K562 (cell line): ENCODE measurements at regions not wholly inside any gene's neighbourhood (a gene's known extent, or its start where the extent isn't known, plus 50 kb on each side); places are given as distances from the start of the nearest gene placed in this dataset.

Experiments used
- ATAC-seq: fragments of 200-7000 bp; cut with Tn5 transposase; 3 replicates; pipeline ENCODE4 v1.9.1; 2020; ENCODE audit warnings: moderate library complexity
- BruUV-seq: library from RNA; stranded (reverse); fragments of 400-500 nt; replicated peaks from 2 replicates; lab custom pipeline; 2021; lab: Mats Ljungman, UMichigan
- CTCF ChIA-PET: fragments of 300-600 bp; formaldehyde crosslinking; extraction: SDS; loops from one replicate; lab custom pipeline; 2021; ENCODE audit warnings: low intra/inter-chr PET ratio; lab: Yijun Ruan, JAX
- POLR2A ChIA-PET: fragments of 300-600, 350-650 bp; sonication (Branson Sonifier 250); formaldehyde crosslinking; extraction: SDS; loops from one replicate; lab custom pipeline; 2021; ENCODE audit warnings: antibody characterized with exemption, inconsistent platforms; lab: Yijun Ruan, JAX
- DNase-seq, 4 experiments: peaks; one replicate each; pipeline versions ENCODE4 v3.0.0 to v3.0.0-alpha.2; 2011 to 2018; ENCODE audit warnings: low spot score in 3 of 4, mixed read lengths in 3 of 4; ENCODE audit errors: extremely low read depth in 1 of 4
- FAIRE-seq: peaks from 2 replicates; lab custom pipeline; 2011; peaks lifted over from hg19 to GRCh38; lab: Jason Lieb, UNC
- H2AFZ ChIP-seq: 2 replicates; pipeline ENCODE4 v1.6.0; 2011; ENCODE audit warnings: low read depth, low read length, control low read depth, inconsistent platforms
- H3K27ac ChIP-seq: fragments of 200-600 bp; 3 replicates; pipeline ENCODE4 v1.8.0; 2011; ENCODE audit warnings: low read depth, mild to moderate bottlenecking, control low read depth, inconsistent platforms, low read length, moderate library complexity, mixed read lengths; ENCODE audit errors: extremely low read depth
- H3K27me3 ChIP-seq, 2 experiments: fragments of 300-600 bp in 1 of 2; 2 replicates in 1 of 2; 3 replicates in 1 of 2; pipeline versions ENCODE4 v1.6.0 to v1.8.0; 2011; ENCODE audit warnings: inconsistent platforms in 2 of 2, low read length in 2 of 2, mild to moderate bottlenecking in 1 of 2, mixed read lengths in 1 of 2, moderate library complexity in 1 of 2; ENCODE audit not compliant: control insufficient read depth in 2 of 2, insufficient read depth in 2 of 2
- H3K36me3 ChIP-seq: fragments of 300-600 bp; 3 replicates; pipeline ENCODE4 v1.8.0; 2011; ENCODE audit warnings: mild to moderate bottlenecking, low read length, inconsistent platforms; ENCODE audit not compliant: control insufficient read depth, insufficient read depth
- H3K4me1 ChIP-seq, 2 experiments: fragments of 200-600 bp in 1 of 2; replicated peaks in 1 of 2; 2 replicates in 1 of 2; 3 replicates in 1 of 2; pipeline versions ENCODE4 v1.5.1 to v1.8.0; 2011; ENCODE audit warnings: inconsistent platforms in 2 of 2, low read length in 2 of 2, mild to moderate bottlenecking in 1 of 2, mixed read lengths in 1 of 2, moderate library complexity in 1 of 2; ENCODE audit not compliant: control insufficient read depth in 2 of 2, insufficient read depth in 2 of 2
- H3K4me2 ChIP-seq: 2 replicates; pipeline ENCODE4 v1.6.1; 2011; ENCODE audit warnings: low read length, control low read depth, inconsistent platforms, mixed read lengths; ENCODE audit not compliant: insufficient read depth
- H3K4me3 ChIP-seq: fragments of 200-600 bp; sonication (generic), shearing (Covaris generic); 2 replicates; pipeline ENCODE4 v1.5.1; 2016; ENCODE audit warnings: control low read depth, inconsistent platforms
- H3K79me2 ChIP-seq: fragments of 200-600 bp; 3 replicates; pipeline ENCODE4 v1.8.0; 2011; ENCODE audit warnings: low read length, inconsistent platforms; ENCODE audit not compliant: control insufficient read depth, insufficient read depth
- H3K9ac ChIP-seq, 2 experiments: 2 replicates each; pipeline versions ENCODE4 v1.6.0 to v1.6.1; 2011; ENCODE audit warnings: low read depth in 2 of 2, low read length in 2 of 2, control low read depth in 1 of 2, inconsistent platforms in 1 of 2, mild to moderate bottlenecking in 1 of 2, mixed read lengths in 1 of 2; ENCODE audit not compliant: insufficient read depth in 1 of 2
- H3K9me1 ChIP-seq: one replicate; pipeline ENCODE4 v1.6.0; 2011; ENCODE audit warnings: inconsistent platforms, mild to moderate bottlenecking, low read length, moderate library complexity; ENCODE audit not compliant: control insufficient read depth, insufficient read depth
- H3K9me3 ChIP-seq: replicated peaks from 2 replicates; pipeline ENCODE4 v1.5.1; 2011; ENCODE audit warnings: low read depth, low read length, inconsistent platforms; ENCODE audit not compliant: control insufficient read depth, insufficient read depth
- H4K20me1 ChIP-seq: replicated peaks from 2 replicates; pipeline ENCODE4 v1.6.1; 2011; ENCODE audit warnings: low read length, inconsistent platforms, mixed read lengths; ENCODE audit not compliant: control insufficient read depth, insufficient read depth
- HLTF ChIP-seq: fragments of 450-650 bp; IDR thresholded peaks from 2 replicates; pipeline ENCODE4 v1.6.1; 2016
- NFIC ChIP-seq: fragments of 450-650 bp; IDR thresholded peaks from 2 replicates; pipeline ENCODE4 v1.6.1; 2017; ENCODE audit warnings: mild to moderate bottlenecking, inconsistent platforms
- ZKSCAN1 ChIP-seq: fragments of 150-350 bp; IDR thresholded peaks from 2 replicates; pipeline ENCODE4 v1.6.1; 2016; ENCODE audit warnings: low read depth, low read length
- ZNF274 ChIP-seq: IDR thresholded peaks from 2 replicates; pipeline ENCODE4 v1.6.1; 2011; ENCODE audit warnings: low read depth, mild to moderate bottlenecking, low read length, moderate library complexity, borderline replicate concordance
- ZNF436 ChIP-seq: fragments of 250-450, 450-650 bp; sonication (Bioruptor Pico); formaldehyde crosslinking; IDR thresholded peaks from 2 replicates; pipeline ENCODE4 v1.7.0; 2020; ENCODE audit warnings: mild to moderate bottlenecking
- ZNF76 ChIP-seq: fragments of 250-450 bp; sonication (Bioruptor Pico); IDR thresholded peaks from 2 replicates; pipeline ENCODE4 v1.4.0; 2020; ENCODE audit warnings: mild to moderate bottlenecking, moderate library complexity, borderline replicate concordance
- WGBS: fragments of 100-300 bp; shearing (Covaris generic); methylation state at CpG from one replicate; pipeline ENCODE4 v1.1.6; 2016; ENCODE audit warnings: low coverage, mixed read lengths; ENCODE audit not compliant: insufficient coverage; ENCODE audit errors: missing lambda C conversion rate; 5-methylcytosine and 5-hydroxymethylcytosine counted together
- in situ Hi-C: fragments of 300-500 bp; cut with MboI; formaldehyde crosslinking; loops from 4 replicates; pipeline ENCODE4 v1.15.0; 2018; ENCODE audit warnings: inconsistent platforms, mixed read lengths
- intact Hi-C: fragments of 100-400 bp; cut with micrococcal nuclease; formaldehyde crosslinking; loops from 2 replicates; pipeline ENCODE4 v1.14.2; 2022
- TF ChIP-seq, protein P1 (sequence below): fragments of 200-800 bp; sonication (Bioruptor generic); IDR thresholded peaks from 2 replicates; pipeline ENCODE4 v1.6.1; 2017; ENCODE audit warnings: missing genetic modification characterization, missing compliant biosample characterization
- TF ChIP-seq, protein P2 (sequence below): sonication (generic); formaldehyde crosslinking; IDR thresholded peaks from 2 replicates; pipeline ENCODE4 v1.8.0; 2023; ENCODE audit warnings: mild to moderate bottlenecking, missing genetic modification reagents

DNA sequence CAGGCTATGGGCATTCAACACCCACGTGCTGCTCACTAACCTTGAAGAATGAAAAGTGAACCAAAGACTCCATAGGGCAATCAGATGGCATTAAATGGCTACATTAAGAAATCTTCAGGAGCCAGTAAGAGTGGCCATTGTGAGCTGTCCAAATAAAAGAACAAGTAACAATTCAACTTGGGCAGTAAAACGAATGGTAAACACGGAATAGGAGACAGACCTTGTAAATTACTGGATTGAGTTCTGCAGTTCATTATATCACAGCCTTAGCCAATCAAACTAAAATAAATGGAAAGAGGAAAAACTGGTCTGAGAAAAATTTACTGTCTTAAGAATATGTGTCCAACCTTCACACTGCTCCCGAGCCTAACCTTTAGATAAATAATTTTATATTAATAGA lies 306.5 kb upstream of the ZNF521 start:
- intact Hi-C loops = no loop called here
- no peak for ATAC-seq
- Histone ChIP-seq H3K36me3 (no peaks in the 10 kb centered on the region), H3K4me3 (no peak overlapping the region)
- POLR2A ChIA-PET = no interaction called here
- in situ Hi-C loops = no loop called here
- no peak for FAIRE-seq
- DNase-seq = no peak
- no peak for TF ChIP-seq ZNF76 (CRISPR knock-in tag)
- TF ChIP-seq, all 486 proteins: peak for 0
- H2AFZ ChIP-seq = no peak overlapping the region
- H3K9me1 ChIP-seq = no peaks in the 10 kb centered on the region
- no peaks in the 10 kb centered on the region for H3K27me3 ChIP-seq
- no peak overlapping the region for H3K9ac ChIP-seq
- no TSS peak for BruUV-seq
- WGBS = 2% methylated on average over 4 of the region's 4 CpGs
- H3K27ac ChIP-seq = no peak overlapping the region
- H3K9me3 ChIP-seq = no peaks in the 10 kb centered on the region
- no peaks in the 10 kb centered on the region for H3K4me1 ChIP-seq
- H3K4me2 ChIP-seq = no peak overlapping the region
- H3K79me2 ChIP-seq = no peaks in the 10 kb centered on the region
- H4K20me1 ChIP-seq = no peaks in the 10 kb centered on the region
- CTCF ChIA-PET = no interaction called here

DNA sequence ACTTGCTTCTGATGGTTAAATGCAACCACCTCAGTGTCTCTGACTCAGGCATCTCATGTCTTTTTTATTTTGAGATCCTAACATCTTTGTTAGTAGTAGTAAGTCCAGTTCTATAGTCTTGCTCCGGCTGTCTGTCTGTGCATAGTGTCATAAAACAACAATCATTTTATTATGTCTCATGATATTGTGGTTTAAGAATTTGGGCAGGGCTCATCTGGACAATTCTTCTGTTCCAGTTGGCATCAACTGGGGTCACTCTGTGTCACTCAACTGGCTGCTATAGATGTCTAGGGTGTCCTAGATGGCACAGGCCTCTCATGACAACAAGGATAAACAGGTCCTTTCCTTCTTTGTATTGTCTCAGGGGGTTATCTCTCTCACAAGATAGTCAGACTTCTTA lies 299.6 kb upstream of the ZNF521 start:
- in situ Hi-C loops (no loop called here), intact Hi-C loops (no loop called here)
- CTCF ChIA-PET = no interaction called here
- H3K4me2 ChIP-seq = no peak overlapping the region
- H3K79me2 ChIP-seq = no peaks in the 10 kb centered on the region
- no TSS peak for BruUV-seq
- no peak overlapping the region for H3K27ac ChIP-seq
- POLR2A ChIA-PET = no interaction called here
- H2AFZ ChIP-seq = no peak overlapping the region
- no peak overlapping the region for H3K4me3 ChIP-seq
- no peak overlapping the region for H3K9ac ChIP-seq
- H3K27me3 ChIP-seq = no peaks in the 10 kb centered on the region
- H3K9me3 ChIP-seq = no peaks in the 10 kb centered on the region
- FAIRE-seq = no peak
- H3K9me1 ChIP-seq = no peaks in the 10 kb centered on the region
- no peaks in the 10 kb centered on the region for H4K20me1 ChIP-seq
- no peak for DNase-seq
- H3K4me1 ChIP-seq = no peaks in the 10 kb centered on the region
- WGBS = 0% methylated on average over 1 of the region's 1 CpG
- no peaks in the 10 kb centered on the region for H3K36me3 ChIP-seq
- ATAC-seq = no peak
- TF ChIP-seq, protein P1, sequence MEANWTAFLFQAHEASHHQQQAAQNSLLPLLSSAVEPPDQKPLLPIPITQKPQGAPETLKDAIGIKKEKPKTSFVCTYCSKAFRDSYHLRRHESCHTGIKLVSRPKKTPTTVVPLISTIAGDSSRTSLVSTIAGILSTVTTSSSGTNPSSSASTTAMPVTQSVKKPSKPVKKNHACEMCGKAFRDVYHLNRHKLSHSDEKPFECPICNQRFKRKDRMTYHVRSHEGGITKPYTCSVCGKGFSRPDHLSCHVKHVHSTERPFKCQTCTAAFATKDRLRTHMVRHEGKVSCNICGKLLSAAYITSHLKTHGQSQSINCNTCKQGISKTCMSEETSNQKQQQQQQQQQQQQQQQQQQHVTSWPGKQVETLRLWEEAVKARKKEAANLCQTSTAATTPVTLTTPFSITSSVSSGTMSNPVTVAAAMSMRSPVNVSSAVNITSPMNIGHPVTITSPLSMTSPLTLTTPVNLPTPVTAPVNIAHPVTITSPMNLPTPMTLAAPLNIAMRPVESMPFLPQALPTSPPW (CRISPR knock-in tag) = no peak
- TF ChIP-seq ZNF274 (no peak), NFIC (no peak), HLTF (no peak), ZNF436 (CRISPR knock-in tag) (no peak), ZKSCAN1 (no peak)
- TF ChIP-seq, protein P2, sequence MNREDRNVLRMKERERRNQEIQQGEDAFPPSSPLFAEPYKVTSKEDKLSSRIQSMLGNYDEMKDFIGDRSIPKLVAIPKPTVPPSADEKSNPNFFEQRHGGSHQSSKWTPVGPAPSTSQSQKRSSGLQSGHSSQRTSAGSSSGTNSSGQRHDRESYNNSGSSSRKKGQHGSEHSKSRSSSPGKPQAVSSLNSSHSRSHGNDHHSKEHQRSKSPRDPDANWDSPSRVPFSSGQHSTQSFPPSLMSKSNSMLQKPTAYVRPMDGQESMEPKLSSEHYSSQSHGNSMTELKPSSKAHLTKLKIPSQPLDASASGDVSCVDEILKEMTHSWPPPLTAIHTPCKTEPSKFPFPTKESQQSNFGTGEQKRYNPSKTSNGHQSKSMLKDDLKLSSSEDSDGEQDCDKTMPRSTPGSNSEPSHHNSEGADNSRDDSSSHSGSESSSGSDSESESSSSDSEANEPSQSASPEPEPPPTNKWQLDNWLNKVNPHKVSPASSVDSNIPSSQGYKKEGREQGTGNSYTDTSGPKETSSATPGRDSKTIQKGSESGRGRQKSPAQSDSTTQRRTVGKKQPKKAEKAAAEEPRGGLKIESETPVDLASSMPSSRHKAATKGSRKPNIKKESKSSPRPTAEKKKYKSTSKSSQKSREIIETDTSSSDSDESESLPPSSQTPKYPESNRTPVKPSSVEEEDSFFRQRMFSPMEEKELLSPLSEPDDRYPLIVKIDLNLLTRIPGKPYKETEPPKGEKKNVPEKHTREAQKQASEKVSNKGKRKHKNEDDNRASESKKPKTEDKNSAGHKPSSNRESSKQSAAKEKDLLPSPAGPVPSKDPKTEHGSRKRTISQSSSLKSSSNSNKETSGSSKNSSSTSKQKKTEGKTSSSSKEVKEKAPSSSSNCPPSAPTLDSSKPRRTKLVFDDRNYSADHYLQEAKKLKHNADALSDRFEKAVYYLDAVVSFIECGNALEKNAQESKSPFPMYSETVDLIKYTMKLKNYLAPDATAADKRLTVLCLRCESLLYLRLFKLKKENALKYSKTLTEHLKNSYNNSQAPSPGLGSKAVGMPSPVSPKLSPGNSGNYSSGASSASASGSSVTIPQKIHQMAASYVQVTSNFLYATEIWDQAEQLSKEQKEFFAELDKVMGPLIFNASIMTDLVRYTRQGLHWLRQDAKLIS = no peak
